Stimulated activated CD4-positive, alpha-beta T cell treated with anti-CD3 and anti-CD28 coated beads, Interleukin-15, amount 100 ng/mL, for 1 hour (primary cell): ENCODE measurements at regions not wholly inside any gene's neighbourhood (a gene's known extent, or its start where the extent isn't known, plus 50 kb on each side); places are given as distances from the start of the nearest gene placed in this dataset.
"Not testable (repeated sequence)": the region's sequence is repeated elsewhere in the genome, so short reads cannot be mapped to it uniquely, and the experiment has no call there.

Experiments used
- DNase-seq, 2 donors: peaks; one replicate each; pipeline ENCODE4 v3.0.0-alpha.2; 2020; ENCODE audit warnings: low read depth in 1 of 2, low spot score in 1 of 2

DNA sequence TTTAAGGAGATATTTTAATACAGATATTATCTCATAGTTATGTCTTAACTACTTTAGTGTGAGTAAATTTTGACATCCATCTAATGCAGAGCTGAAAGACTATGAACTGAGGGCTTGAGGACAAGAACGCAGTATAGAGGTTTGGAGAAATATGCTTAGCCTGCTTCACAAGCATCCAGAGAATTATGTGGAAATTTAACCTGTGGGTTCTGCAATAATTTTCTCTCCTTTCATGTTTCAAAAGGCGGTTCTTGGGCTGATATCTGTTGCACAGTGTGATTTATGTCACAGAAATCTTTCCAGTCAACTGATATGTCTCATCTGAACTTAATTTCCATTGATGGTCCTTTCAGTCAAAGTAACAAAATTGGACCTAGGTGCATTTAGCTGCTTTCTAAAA, 371.9 kb upstream of the VRK2 start:
- no peak for DNase-seq

DNA sequence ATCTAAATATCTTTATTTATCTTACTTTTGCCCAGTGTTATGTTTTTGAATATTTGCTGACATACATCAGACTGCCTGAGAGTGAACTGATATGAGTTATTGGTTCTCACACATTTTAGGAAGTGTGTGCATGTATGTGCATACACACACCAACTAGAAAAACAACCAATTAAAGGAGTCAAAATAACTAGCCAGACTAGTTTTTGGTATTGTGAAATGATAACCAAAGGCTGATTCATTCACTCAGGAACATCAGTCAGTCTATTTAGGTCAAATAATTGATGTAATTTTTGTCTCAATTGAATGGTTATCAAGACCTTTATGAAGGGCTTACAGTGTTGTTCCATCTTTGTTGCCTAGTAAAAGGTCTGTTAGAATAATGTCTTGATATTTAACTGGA, 369.3 kb upstream of the VRK2 start:
- DNase-seq = no peak

DNA sequence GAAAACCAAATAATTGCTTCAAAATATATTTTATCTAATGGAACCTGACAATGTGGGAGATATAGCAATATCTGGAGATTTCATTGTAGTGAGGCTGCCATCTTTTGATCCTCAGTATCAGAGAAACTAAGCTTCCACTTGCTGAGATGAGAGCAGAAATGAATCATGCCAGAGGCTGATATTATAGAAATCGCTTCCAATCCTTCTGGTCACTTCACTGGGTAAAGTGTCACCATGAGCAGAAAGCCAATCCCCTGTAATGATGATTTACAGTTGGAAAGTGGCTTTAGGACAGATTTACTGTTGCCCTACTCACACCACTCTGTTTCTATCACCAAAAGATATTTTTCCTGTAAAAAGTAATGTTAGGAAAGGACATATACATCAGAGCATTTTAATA, 365.0 kb upstream of the VRK2 start:
- DNase-seq = no peak

DNA sequence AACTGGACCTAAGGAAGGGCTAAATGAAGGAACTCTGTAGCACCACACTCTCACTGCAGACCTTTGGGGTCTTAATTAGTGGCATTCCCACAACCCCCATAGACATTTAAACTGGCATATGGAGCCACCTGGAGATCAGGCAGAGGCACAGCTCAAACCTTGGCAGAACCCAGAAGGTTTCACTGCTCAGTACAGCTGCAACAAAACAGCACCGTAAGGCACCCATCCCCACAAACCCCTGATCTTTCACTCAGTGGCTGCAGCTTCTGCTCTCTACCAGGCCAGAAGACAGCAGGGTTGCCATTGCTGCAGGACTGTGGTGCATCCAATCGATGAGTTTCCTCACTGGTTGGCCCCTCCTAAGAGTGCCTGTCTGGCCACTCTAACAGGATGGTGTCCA, 361.6 kb upstream of the VRK2 start:
- no peak for DNase-seq

DNA sequence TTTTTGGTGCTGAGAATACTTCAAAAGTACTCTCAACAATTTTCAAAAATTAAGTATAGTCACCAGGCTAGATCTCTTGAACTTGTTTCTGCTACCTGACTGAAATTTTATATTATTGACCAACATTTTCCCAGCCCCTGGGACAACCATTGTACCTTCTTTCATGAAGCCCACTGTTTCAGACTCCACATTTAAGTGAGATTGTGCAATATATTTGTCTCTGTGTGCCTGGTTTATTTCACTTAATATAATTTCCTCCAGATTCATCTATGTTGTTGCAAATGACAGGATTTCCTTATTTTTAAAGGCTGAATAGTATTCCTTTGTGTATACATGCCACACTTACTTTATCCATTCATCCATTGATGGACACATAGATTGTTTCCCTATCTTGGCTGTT, 354.2 kb upstream of the VRK2 start:
- DNase-seq = no peak

DNA sequence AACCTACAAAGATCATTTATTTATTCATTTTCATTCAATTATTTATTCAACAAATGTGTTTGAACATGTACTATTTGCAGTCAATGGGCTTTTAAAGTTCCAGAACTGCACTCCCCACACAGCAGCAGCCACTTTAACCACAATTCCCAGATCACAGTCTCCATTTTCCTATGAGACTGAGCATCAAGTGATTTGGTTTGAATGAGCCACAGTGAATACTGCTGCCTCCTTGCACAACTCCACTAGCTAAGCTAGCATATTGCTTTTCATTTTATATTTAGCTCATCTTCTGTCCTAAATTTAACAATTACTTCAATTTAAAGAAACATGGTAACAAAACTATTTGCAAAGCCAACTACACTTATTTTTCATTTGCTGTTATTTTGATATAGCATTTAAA, 353.4 kb upstream of the VRK2 start:
- DNase-seq = no peak

DNA sequence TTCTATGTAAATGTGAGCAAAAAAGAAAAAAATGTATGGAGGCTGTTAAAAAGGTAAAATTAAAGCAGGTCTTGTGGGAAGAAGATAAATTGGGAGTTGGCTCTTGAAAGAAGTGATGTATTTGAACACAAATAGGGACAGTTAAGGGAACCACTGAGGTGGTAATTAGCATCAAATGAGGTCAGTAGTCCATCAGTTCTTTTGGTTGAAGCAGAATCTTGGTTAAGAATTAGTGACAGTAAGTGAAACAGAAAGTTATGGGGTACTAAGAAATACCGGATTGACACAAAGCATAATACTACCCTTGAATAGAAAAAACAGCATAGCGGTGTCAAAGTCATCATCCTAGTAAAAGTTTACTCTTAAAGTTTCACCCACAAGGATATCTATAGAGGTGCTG, 352.6 kb upstream of the VRK2 start:
- no peak for DNase-seq

DNA sequence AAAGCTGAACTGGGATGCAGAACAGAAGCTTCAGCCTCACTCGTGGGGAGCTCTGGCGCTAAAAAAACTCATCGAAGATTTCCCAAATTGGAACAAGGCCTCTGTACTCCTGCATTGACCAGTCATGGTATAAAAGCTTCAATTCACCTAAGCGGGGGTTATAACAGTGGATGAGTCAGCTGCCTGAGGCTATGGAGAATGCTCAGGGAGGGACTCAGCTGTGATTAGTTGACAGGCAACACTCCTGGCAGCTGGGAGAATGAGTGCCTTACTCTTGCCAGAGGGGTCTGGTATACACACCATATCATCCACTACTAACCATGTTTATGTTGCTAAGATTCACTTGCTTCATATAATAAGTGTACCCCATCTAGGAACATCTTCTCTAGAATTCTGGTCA, 350.6 kb upstream of the VRK2 start:
- DNase-seq = no peak

DNA sequence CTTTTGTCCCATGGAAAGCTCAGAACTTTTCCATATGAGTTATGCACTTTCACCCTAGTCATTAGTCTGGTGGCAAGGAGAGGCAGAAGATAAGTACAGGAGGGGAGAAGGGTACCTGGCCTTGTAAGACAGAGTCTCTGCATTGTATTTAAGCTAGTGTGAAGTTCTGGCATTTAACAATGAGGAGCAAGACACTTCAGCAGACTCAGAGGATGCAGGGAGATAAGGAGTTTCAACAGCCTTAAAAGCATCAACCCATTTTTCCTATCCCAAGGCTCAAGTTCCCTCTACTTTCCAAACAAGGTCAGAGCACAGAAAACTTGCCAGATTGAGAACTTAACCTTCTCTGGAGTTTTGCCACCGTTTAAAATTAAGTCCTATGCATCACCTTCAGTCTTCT, 348.2 kb upstream of the VRK2 start:
- no peak for DNase-seq

DNA sequence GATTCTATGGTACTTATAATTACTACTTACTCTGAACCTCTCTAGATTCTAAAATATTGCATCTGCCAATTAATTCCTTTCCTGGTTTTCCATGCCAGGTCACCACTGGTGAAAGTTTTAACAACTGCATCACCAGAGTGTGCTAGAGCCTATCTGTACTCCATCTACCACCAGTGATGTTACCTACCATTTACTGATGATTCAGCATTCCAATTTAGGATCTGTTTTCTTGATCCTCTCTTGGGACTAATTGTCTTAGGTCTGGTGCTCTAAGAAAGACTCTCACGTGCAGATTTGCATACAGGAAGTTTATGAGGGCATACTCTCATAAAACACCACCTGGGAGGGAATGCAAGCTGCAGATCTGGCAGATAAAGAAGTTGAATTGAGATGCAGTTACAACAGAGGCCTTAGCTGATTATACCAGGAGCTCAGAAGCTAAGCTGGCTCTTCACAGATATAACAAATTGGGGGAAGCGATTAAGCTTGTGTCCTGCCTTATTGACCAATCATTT, 347.6 kb upstream of the VRK2 start:
- DNase-seq = no peak

DNA sequence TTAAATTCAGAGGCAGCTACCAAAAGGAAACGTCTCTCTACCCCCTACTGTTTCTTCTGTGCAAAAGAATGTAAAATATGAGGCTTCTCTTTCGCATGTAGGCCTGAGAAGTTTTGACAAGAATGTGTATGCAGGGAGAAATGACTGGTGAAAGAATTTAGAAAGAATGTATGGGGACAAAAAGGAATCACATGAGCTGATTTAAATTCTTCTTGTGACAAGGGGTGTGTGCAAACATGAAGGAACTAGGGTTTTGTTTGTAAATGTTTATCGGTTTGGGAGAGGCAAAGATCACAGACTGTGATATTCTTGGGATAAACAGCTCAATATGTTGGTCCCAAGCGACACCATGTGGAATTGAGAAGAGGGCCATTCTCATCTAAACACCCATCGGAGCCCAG, 345.2 kb upstream of the VRK2 start:
- no peak for DNase-seq

DNA sequence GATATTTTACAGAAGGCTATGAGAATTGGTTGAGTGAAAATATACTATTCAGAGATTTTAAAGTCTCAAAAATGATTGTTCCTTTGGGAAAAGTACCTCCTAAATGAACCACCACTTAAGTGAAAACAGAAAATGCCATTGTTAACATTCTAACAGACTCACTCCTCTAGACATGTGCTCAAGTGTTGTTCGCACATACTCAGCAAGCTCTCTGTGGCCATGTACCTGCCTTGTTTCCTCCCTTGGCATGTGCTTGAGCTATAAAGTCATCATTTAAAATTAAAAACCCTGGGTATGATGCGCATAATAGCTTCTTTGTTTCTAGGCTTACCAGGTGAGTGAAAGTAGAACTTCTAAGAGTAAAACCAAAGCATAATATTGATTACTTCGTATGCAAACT, 343.2 kb upstream of the VRK2 start:
- no peak for DNase-seq

DNA sequence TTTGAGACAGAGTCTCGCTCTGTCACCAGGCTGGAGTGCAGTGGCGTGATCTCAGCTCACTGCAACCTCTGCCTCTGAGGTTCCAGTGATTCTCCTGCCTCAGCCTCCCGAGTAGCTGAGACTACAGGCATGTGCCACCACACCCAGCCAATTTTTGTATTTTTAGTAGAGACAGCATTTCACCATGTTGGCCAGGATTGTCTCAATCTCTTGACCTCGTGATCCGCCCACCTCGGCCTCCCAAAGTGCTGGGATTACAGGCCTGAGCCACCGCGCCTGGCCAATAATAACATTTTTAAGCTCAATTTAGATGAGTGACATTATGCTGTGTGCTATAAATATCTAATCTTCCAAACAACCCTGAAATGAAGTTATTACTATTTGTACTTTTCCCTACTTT, 338.8 kb upstream of the VRK2 start:
- DNase-seq = not testable (repeated sequence)

DNA sequence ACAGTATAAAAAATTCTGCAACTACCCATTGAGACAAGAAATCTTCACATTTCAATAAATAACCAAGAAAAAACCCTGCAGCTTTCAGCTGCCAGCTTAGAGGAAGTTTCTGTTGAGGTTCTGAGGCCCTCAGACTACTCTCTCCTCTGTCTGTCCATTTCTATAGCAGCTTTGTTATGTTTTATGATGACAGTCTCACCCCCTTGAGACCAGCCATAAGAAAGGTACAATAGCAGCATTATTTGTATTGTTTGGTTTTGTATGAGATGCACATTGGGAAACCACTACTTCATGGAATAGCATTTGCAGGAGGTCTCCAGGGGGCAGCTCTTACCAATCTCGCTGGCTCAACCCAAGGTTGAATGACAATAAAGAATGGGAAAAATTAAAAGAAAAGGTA, 334.6 kb upstream of the VRK2 start:
- no peak for DNase-seq

DNA sequence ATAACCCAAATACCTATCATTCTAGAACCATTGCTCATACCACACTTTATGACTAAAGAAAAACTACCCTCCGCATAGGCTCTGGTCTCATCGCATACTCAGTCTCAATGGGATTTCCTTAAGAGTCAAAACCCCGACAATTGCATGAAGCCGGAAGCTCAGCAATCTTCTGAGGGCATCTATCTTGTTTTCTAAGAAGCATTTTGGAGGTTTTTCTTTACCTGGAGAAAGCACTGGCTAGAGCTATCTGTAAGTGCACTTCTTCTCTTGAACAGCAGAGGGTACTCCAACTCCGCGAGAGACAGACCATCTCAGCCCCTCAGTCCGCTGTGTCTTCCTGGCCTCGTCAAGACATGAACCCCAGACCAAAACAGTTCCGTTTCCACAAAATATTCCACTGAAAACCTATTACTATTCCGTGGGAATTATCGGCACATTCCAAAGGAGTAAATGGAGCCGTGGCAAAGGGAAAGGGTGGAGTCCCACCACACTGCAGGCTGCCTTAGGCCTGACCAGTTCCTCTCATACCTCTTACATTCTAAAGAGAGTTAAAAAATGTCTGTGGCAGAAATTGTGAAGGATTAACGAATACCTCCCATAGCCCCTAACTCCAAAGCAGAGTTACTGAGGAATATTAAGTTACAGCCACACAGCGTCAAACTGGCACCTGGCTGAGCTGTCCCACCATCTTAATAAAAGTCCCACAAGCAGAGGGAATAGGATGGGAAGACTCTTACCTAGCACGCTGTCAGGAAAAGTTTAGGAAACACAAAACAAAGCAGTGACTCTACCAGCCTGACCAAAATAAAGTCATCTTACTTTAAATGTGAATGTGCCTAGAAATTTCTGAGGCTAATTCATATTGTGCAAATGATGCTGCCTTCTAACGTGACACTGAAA, 325.6 kb upstream of the VRK2 start:
- no peak for DNase-seq

DNA sequence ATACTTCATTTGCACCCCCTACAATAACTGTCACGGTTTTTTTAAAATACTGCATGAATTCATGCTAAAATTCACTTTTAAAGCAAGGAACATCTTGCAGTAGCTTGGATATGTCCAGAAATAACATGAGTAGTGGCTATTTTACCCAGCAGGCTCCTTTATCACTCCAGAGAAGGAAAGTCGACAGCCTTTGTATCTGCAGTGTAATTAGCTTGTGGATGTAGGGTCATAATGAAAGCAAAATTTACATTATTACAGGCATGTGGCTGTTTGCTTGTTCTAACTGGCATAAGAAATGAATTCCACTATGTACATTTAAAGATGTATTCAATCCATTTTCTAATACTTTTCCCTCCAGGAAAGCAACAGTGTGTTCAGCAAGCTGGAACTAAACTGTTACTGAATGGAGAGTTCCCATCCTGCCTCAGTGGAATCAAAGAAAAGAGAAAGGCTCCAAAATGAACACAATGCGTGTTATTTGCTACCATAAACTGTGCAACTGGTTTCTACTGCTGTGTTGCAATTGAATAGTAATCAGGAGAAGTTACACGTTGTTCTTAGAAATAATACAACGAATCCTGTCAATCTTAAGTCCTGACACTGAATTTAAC, 321.2 kb upstream of the VRK2 start:
- no peak for DNase-seq

DNA sequence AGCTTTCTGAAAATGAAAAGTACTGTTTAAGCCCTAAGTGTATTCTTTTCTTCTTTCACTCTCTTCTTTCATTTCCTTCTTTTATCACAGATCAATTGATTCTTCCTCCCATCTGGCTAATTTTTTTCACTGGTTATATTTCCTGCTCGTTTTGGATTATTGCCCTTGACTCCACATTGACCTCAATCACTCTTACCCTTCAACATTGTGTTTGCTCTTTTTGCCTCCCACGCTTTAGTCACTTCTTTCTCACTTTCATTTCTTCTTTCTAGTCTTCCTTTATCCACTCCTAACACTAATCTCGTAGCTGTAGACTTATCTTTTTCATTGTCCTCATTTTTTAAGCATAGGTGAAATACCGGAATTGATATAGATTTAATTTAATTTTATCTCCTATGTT, 320.3 kb upstream of the VRK2 start:
- no peak for DNase-seq

DNA sequence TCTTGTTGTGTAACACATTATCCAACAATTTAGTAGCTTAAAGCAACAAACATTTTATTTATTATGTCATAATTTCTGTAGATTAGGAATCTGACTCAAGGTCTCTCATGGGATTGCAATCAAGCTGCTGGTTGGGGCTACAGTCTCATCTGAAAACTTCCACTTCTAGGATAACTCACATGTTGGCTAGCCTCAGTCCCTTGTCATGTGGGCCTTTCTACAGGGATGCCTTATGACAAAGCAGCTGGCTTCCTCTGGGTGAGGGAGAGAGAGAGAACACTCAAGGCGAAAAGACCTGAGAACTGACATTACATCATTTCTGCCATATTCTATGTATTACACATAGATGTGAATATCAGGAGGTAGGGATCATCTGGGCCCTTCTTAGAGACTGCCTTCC, 317.9 kb upstream of the VRK2 start:
- no peak for DNase-seq

DNA sequence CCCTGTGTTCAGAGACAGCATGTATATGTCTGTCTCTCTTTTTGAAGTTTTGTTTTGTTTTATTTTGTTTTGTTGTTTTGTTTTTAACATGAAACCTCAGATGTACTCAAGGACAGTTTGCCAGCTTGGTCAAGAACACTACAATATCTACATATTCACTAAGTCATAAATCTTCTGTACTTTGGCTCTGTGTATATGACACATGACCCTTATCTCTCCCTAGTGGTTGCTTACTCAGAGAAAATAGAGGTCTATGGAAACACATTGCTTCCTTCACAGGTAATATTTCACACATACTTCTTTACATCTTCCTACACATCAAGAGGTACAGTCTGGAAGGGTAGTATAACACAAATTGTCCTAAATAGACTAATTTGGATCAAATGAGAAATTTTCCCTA, 312.6 kb upstream of the VRK2 start:
- no peak for DNase-seq

DNA sequence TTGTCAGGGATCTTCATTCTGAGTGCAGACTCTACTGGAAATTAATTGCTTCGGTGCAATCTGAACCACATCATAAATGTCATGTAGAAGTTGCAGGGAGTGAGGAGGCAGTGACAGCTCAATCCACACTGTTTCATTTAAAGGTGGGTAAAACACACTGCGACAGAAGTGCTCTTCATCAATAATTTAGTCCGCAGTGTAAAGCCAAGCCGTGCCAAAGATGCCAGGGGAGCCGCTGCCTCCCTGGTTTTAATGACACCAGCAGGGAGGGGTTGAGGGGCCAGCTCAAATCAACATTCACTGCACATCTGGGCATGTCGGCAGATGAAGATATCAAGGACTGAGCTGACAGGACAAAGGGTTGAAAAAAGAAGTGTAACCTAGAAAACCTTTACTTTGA, 305.7 kb upstream of the VRK2 start:
- DNase-seq = no peak

DNA sequence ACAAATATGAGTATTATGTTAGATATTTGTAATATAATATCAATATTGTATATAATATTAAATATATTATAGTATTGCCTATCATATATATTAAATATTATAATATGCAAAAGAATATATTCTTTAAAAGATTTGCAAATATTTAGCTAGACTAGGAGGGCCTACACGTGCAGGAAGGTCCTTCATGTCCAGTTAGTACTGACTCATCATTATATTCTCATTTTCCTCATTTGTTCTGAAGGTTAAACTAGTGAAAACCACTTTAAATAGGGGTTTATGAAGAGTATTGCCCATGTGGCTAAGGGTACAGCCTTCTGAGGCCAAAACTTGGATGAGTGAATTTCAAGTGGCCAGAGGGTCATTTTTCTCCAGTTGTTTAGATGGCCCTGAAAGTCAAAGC, 293.0 kb upstream of the VRK2 start:
- DNase-seq = no peak

DNA sequence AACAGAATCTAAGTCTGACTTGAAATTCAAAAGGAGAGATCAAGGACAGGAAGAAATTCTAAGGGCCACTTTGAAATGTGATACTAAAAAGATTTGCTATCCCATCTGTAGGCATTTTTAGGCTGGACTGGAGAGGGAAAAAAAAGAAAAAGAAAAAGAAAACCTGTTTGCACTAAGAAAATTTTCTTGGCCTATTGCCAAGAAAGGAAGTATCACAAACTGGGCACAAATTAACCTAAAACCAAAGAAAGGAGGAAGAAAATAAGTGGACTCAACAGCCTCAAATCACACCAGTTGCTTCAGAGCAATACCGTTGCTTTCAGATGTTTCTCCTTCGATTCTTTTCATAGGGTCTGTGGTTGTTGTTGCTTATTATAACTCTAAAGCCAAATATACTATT, 287.9 kb upstream of the VRK2 start:
- DNase-seq = no peak

DNA sequence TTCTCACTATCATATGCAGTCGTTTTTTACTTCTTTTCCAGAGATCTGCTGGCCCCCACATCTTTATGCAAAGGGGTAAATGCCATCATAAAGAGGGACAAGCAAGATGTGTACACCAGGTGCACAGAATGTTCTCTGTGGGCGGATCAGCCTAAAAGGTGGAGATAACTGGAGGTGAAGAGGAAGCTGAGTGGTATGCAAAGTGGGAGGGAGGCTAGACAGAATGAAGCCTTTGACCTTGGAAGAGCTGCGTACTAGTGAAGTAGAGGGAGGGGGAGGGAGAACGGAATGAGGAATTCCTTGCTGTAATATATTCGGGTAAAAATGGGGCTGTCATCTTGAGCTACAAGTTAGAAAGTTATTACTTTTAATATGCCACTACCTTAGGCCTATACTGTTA, 287.5 kb upstream of the VRK2 start:
- DNase-seq = no peak
